Gastroesophageal sphincter (tissue), 4 donors: ENCODE measurements at regions not wholly inside any gene's neighbourhood (a gene's known extent, or its start where the extent isn't known, plus 50 kb on each side); places are given as distances from the start of the nearest gene placed in this dataset.

Experiments used
- ATAC-seq: fragments of 150-250 bp; one replicate; pipeline ENCODE4 v1.9.1; 2016; ENCODE audit warnings: mild to moderate bottlenecking, moderate library complexity
- H3K27ac ChIP-seq, 4 donors: fragments of 200-600 bp; sonication (generic) in 3 of 4; 1 replicate in 3 of 4; 2 replicates in 1 of 4; pipeline ENCODE4 v1.5.1; 2016 to 2019
- H3K27me3 ChIP-seq: fragments of 200-600 bp; sonication (generic); one replicate; pipeline ENCODE4 v1.5.1; 2019
- H3K36me3 ChIP-seq, 2 donors: fragments of 200-600 bp; sonication (generic); one replicate each; pipeline ENCODE4 v1.5.1; 2019; ENCODE audit warnings: control low read depth in 1 of 2
- H3K4me1 ChIP-seq, 3 donors: fragments of 200-600 bp; sonication (generic); 1 replicate in 2 of 3; 2 replicates in 1 of 3; pipeline ENCODE4 v1.5.1; 2016 to 2019; ENCODE audit warnings: control low read depth in 2 of 3
- H3K4me3 ChIP-seq, 2 donors: fragments of 200-600 bp; sonication (generic); one replicate each; pipeline ENCODE4 v1.5.1; 2019; ENCODE audit warnings: mild to moderate bottlenecking in 1 of 2, moderate library complexity in 1 of 2
- H3K9me3 ChIP-seq, 3 donors: fragments of 200-600 bp; sonication (generic); one replicate each; pipeline ENCODE4 v1.5.1; 2017 to 2019; ENCODE audit warnings: control low read depth in 2 of 3
- CTCF ChIP-seq, 4 experiments: fragments of 200-600 bp in 2 of 4; fragments of 450-650 bp in 2 of 4; sonication (generic) in 1 of 4; IDR thresholded peaks; one replicate each; pipeline ENCODE4 v1.5.1; 2017 to 2019; ENCODE audit warnings: antibody characterized with exemption in 4 of 4, mild to moderate bottlenecking in 2 of 4, moderate library complexity in 2 of 4
- EP300 ChIP-seq: sonication (generic); formaldehyde crosslinking; IDR thresholded peaks from one replicate; pipeline ENCODE4 v1.6.1; 2017; ENCODE audit warnings: antibody characterized with exemption, mild to moderate bottlenecking
- POLR2A ChIP-seq, 2 donors: fragments of 450-650 bp; IDR thresholded peaks; one replicate each; pipeline ENCODE4 v1.6.1; 2017; ENCODE audit warnings: antibody characterized with exemption in 2 of 2, mild to moderate bottlenecking in 2 of 2, moderate library complexity in 1 of 2
- POLR2AphosphoS5 ChIP-seq: sonication (generic); formaldehyde crosslinking; IDR thresholded peaks from one replicate; pipeline ENCODE4 v1.6.1; 2017; ENCODE audit warnings: antibody characterized with exemption
- WGBS, 2 donors: methylation state at CpG; one replicate each; pipeline ENCODE4 v1.1.5; 2018; ENCODE audit warnings: low coverage in 1 of 2; 5-methylcytosine and 5-hydroxymethylcytosine counted together

GRCh38 chrX:8105531-8105930 is 65.5 kb downstream of the VCX2 start:
- Histone ChIP-seq H3K4me3 (no peak overlapping the region), H3K36me3 (no peaks in the 10 kb centered on the region), H3K9me3 (no peaks in the 10 kb centered on the region), H3K4me1 (no peaks in the 10 kb centered on the region), H3K27ac (no peak overlapping the region), H3K27me3 (no peaks in the 10 kb centered on the region)
- ATAC-seq = no peak
- TF ChIP-seq CTCF (IDR thresholded peaks at IDR 0.05) = no peak
- no peak for TF ChIP-seq POLR2A (IDR thresholded peaks at IDR 0.05)
- no peak for TF ChIP-seq EP300
- TF ChIP-seq POLR2AphosphoS5 = no peak

GRCh38 chrX:8103655-8104054 is 67.4 kb downstream of the VCX2 start:
- 61 to 79% methylated on average over 5 to 6 of the region's 6 CpGs for WGBS, 2 donors
- no peaks in the 10 kb centered on the region for H3K36me3 ChIP-seq
- no peaks in the 10 kb centered on the region for H3K9me3 ChIP-seq
- H3K4me1 ChIP-seq = no peaks in the 10 kb centered on the region
- no peak overlapping the region for H3K4me3 ChIP-seq
- no peak for ATAC-seq
- no peaks in the 10 kb centered on the region for H3K27me3 ChIP-seq
- no peak overlapping the region for H3K27ac ChIP-seq
- TF ChIP-seq POLR2A (IDR thresholded peaks at IDR 0.05) (no peak), CTCF (IDR thresholded peaks at IDR 0.05) (no peak), EP300 (no peak)

GRCh38 chrX:8091510-8091909 is 79.6 kb downstream of the VCX2 start:
- TF ChIP-seq EP300 (no peak), POLR2AphosphoS5 (no peak), CTCF (IDR thresholded peaks at IDR 0.05) (no peak), POLR2A (IDR thresholded peaks at IDR 0.05) (no peak)
- Histone ChIP-seq H3K4me1 (no peaks in the 10 kb centered on the region), H3K4me3 (no peak overlapping the region), H3K27me3 (no peaks in the 10 kb centered on the region), H3K36me3 (no peaks in the 10 kb centered on the region), H3K9me3 (no peaks in the 10 kb centered on the region), H3K27ac (no peak overlapping the region)
- ATAC-seq = no peak
- WGBS, 2 donors = 48 to 63% methylated on average over 4 to 6 of the region's 6 CpGs

GRCh38 chrX:8090906-8091305 is 80.2 kb downstream of the VCX2 start:
- no peak for ATAC-seq
- no peaks in the 10 kb centered on the region for H3K9me3 ChIP-seq
- no peaks in the 10 kb centered on the region for H3K4me1 ChIP-seq
- H3K4me3 ChIP-seq = no peak overlapping the region
- TF ChIP-seq POLR2AphosphoS5 (no peak), EP300 (no peak), CTCF (IDR thresholded peaks at IDR 0.05) (no peak), POLR2A (IDR thresholded peaks at IDR 0.05) (no peak)
- no peak overlapping the region for H3K27ac ChIP-seq
- no peaks in the 10 kb centered on the region for H3K36me3 ChIP-seq
- 71 to 85% methylated on average over 3 of the region's 3 CpGs for WGBS, 2 donors
- no peaks in the 10 kb centered on the region for H3K27me3 ChIP-seq

GRCh38 chrX:8090482-8090881 is 80.6 kb downstream of the VCX2 start:
- 82 to 87% methylated on average over 2 to 3 of the region's 3 CpGs for WGBS, 2 donors
- no peak for ATAC-seq
- no peaks in the 10 kb centered on the region for H3K36me3 ChIP-seq
- no peaks in the 10 kb centered on the region for H3K27me3 ChIP-seq
- no peaks in the 10 kb centered on the region for H3K4me1 ChIP-seq
- H3K9me3 ChIP-seq = no peaks in the 10 kb centered on the region
- no peak overlapping the region for H3K27ac ChIP-seq
- H3K4me3 ChIP-seq = no peak overlapping the region
- TF ChIP-seq POLR2AphosphoS5 (no peak), POLR2A (IDR thresholded peaks at IDR 0.05) (no peak), EP300 (no peak), CTCF (IDR thresholded peaks at IDR 0.05) (no peak)
